GM23338 (cell line): ENCODE measurements at regions not wholly inside any gene's neighbourhood (a gene's known extent, or its start where the extent isn't known, plus 50 kb on each side); places are given as distances from the start of the nearest gene placed in this dataset.

Experiments used
- ATAC-seq: fragments of 200-7000 bp; cut with Tn5 transposase; 3 replicates; pipeline ENCODE4 v1.9.1; 2020
- DNase-seq: peaks from one replicate; pipeline ENCODE4 v3.0.0-alpha.2; 2015; ENCODE audit warnings: low spot score
- H2AFZ ChIP-seq: fragments of 200-600 bp; sonication (generic); 2 replicates; pipeline ENCODE4 v1.8.0; 2016; ENCODE audit warnings: antibody characterized with exemption, mild to moderate bottlenecking, moderate library complexity
- H3F3A ChIP-seq: fragments of 200-600 bp; sonication (generic); replicated peaks from 2 replicates; pipeline ENCODE4 v1.8.0; 2017; ENCODE audit warnings: antibody characterized with exemption, mixed run types, low read depth
- H3K27ac ChIP-seq: fragments of 200-600 bp; sonication (generic); 2 replicates; pipeline ENCODE4 v1.6.1; 2016; ENCODE audit warnings: low read depth
- H3K27me3 ChIP-seq: fragments of 200-600 bp; sonication (generic); 2 replicates; pipeline ENCODE4 v1.8.0; 2016; ENCODE audit warnings: mild to moderate bottlenecking, mixed run types, moderate library complexity; ENCODE audit not compliant: insufficient read depth
- H3K36me3 ChIP-seq: fragments of 200-600 bp; sonication (generic); 2 replicates; pipeline ENCODE4 v1.8.0; 2016; ENCODE audit warnings: mild to moderate bottlenecking; ENCODE audit not compliant: insufficient read depth
- H3K4me1 ChIP-seq: fragments of 200-600 bp; sonication (generic); 2 replicates; pipeline ENCODE4 v1.8.0; 2016; ENCODE audit warnings: mild to moderate bottlenecking, moderate library complexity; ENCODE audit not compliant: insufficient read depth
- H3K4me2 ChIP-seq: fragments of 200-600 bp; sonication (generic); 2 replicates; pipeline ENCODE4 v1.7.1; 2017; ENCODE audit warnings: mixed run types
- H3K4me3 ChIP-seq: fragments of 200-600 bp; sonication (generic); 2 replicates; pipeline ENCODE4 v1.6.1; 2016; ENCODE audit warnings: mixed run types
- H3K79me2 ChIP-seq: fragments of 200-600 bp; sonication (generic); replicated peaks from 2 replicates; pipeline ENCODE4 v1.8.0; 2017; ENCODE audit warnings: mild to moderate bottlenecking; ENCODE audit not compliant: insufficient read depth
- H3K9me2 ChIP-seq: fragments of 200-600 bp; sonication (generic); 2 replicates; pipeline ENCODE4 v1.8.0; 2017; ENCODE audit not compliant: insufficient read depth
- H4K20me1 ChIP-seq: fragments of 200-600 bp; sonication (generic); replicated peaks from 2 replicates; pipeline ENCODE4 v1.8.0; 2017; ENCODE audit warnings: mild to moderate bottlenecking; ENCODE audit not compliant: insufficient read depth
- H3K27ac Mint-ChIP-seq: 2 replicates; pipeline ENCODE4 v1.8.0; 2020; ENCODE audit warnings: inconsistent platforms, mild to moderate bottlenecking, moderate library complexity, mixed read lengths
- H3K27me3 Mint-ChIP-seq: 3 replicates; pipeline ENCODE4 v1.8.0; 2022; ENCODE audit warnings: low read depth, mild to moderate bottlenecking, moderate library complexity, mixed read lengths, inconsistent platforms; ENCODE audit not compliant: insufficient read depth, poor library complexity
- H3K36me3 Mint-ChIP-seq: 3 replicates; pipeline ENCODE4 v1.8.0; 2021; ENCODE audit warnings: low read depth, mild to moderate bottlenecking, inconsistent platforms, moderate library complexity, mixed read lengths
- H3K4me1 Mint-ChIP-seq: 3 replicates; pipeline ENCODE4 v1.8.0; 2020; ENCODE audit warnings: mild to moderate bottlenecking, inconsistent platforms, mixed read lengths
- H3K4me3 Mint-ChIP-seq: 3 replicates; pipeline ENCODE4 v1.8.0; 2021; ENCODE audit warnings: moderate library complexity, mild to moderate bottlenecking, inconsistent platforms, mixed read lengths
- H3K9me3 Mint-ChIP-seq: 3 replicates; pipeline ENCODE4 v1.8.0; 2020; ENCODE audit warnings: moderate library complexity, mild to moderate bottlenecking, inconsistent platforms, mixed read lengths
- CREB1 ChIP-seq: fragments of 250-450 bp; sonication (Bioruptor Pico); IDR thresholded peaks from 2 replicates; pipeline ENCODE4 v1.5.0; 2020; ENCODE audit warnings: low read depth, mild to moderate bottlenecking, moderate library complexity
- CTCF ChIP-seq, 2 experiments: fragments of 200-600 bp in 1 of 2; sonication (generic) in 1 of 2; conservative IDR thresholded peaks; 2 replicates each; pipeline versions ENCODE4 v1.5.1 to v1.6.1; 2016 to 2017; ENCODE audit warnings: antibody characterized with exemption in 2 of 2, low read depth in 2 of 2, mild to moderate bottlenecking in 2 of 2, moderate library complexity in 1 of 2
- EZH2 ChIP-seq: fragments of 200-600 bp; sonication (generic); IDR thresholded peaks from one replicate; pipeline ENCODE4 v1.8.0; 2017; ENCODE audit warnings: antibody characterized with exemption, mild to moderate bottlenecking, low read depth; ENCODE audit not compliant: unreplicated experiment
- EZH2phosphoT487 ChIP-seq: fragments of 200-600 bp; sonication (generic); IDR thresholded peaks from one replicate; pipeline ENCODE4 v1.8.1; 2018; ENCODE audit warnings: antibody characterized with exemption; ENCODE audit not compliant: unreplicated experiment
- JUNB ChIP-seq: IDR thresholded peaks from one replicate; pipeline ENCODE4 v1.6.1; 2016; ENCODE audit warnings: antibody characterized with exemption; ENCODE audit not compliant: unreplicated experiment
- NANOG ChIP-seq: IDR thresholded peaks from 2 replicates; pipeline ENCODE4 v1.6.1; 2016; ENCODE audit warnings: antibody characterized with exemption, borderline replicate concordance
- POLR2AphosphoS5 ChIP-seq: IDR thresholded peaks from 2 replicates; pipeline ENCODE4 v1.6.1; 2016; ENCODE audit warnings: antibody characterized with exemption, low read depth
- REST ChIP-seq: IDR thresholded peaks from one replicate; pipeline ENCODE4 v1.6.1; 2018; ENCODE audit warnings: antibody characterized with exemption; ENCODE audit not compliant: unreplicated experiment
- STAT1 ChIP-seq: IDR thresholded peaks from one replicate; pipeline ENCODE4 v1.6.1; 2016; ENCODE audit warnings: antibody characterized with exemption; ENCODE audit not compliant: unreplicated experiment
- ZNF114 ChIP-seq: fragments of 250-450 bp; sonication (Bioruptor Pico); IDR thresholded peaks from 2 replicates; pipeline ENCODE4 v1.5.0; 2020; ENCODE audit warnings: mild to moderate bottlenecking, moderate library complexity
- ZNF331 ChIP-seq: fragments of 250-450 bp; sonication (Bioruptor Pico); IDR thresholded peaks from 2 replicates; pipeline ENCODE4 v1.5.0; 2020; ENCODE audit warnings: low read depth, mild to moderate bottlenecking, moderate library complexity
- ZNF462 ChIP-seq: fragments of 250-450 bp; sonication (Bioruptor Pico); IDR thresholded peaks from 2 replicates; pipeline ENCODE4 v1.5.0; 2020; ENCODE audit warnings: mild to moderate bottlenecking, moderate library complexity
- TF ChIP-seq, protein P1 (sequence below): IDR thresholded peaks from 2 replicates; pipeline ENCODE4 v1.6.1; 2016; ENCODE audit warnings: antibody characterized with exemption

DNA sequence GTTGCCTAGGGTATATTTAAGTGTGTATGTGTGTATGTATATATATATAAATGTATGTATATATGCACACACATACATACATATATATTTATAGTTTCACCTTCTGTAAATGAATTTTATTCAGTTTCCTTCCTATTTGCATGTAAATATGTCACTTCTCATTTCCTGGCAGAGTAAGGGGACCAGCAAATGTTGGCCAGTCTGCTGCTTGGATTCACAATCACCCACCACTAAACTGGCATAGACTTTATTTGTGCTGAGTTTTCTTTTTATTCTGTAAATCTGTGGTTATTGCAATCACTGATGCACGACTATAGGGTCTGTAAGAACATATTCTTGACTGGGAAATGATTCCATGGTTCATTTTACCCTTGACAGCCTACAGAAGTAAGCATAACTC is 640.4 kb upstream of the FAM98A start:
- Histone ChIP-seq H3K36me3 (no peaks in the 10 kb centered on the region), H3K27me3 (no peaks in the 10 kb centered on the region), H2AFZ (no peak overlapping the region), H3K9me2 (peaks cover 7% of the 10 kb centered on the region), H4K20me1 (no peaks in the 10 kb centered on the region), H3K4me2 (no peak overlapping the region), H3K27ac (no peak overlapping the region), H3F3A (no peaks in the 10 kb centered on the region), H3K4me3 (no peak overlapping the region), H3K4me1 (no peaks in the 10 kb centered on the region), H3K79me2 (no peaks in the 10 kb centered on the region)
- DNase-seq (no peak), ATAC-seq (no peak)
- H3K27ac Mint-ChIP-seq = no peak overlapping the region
- H3K9me3 Mint-ChIP-seq = peaks cover 27% of the 10 kb centered on the region
- H3K27me3 Mint-ChIP-seq = no peaks in the 10 kb centered on the region
- H3K36me3 Mint-ChIP-seq = peaks cover 16% of the 10 kb centered on the region; the same call in 1 of the 3 replicates
- TF ChIP-seq STAT1 (no peak), ZNF462 (CRISPR knock-in tag) (no peak), JUNB (no peak), CTCF (conservative IDR thresholded peaks at IDR 0.05; ENCODE audit: low read depth in 2 of 2) (no peak), ZNF331 (no peak), REST (no peak), POLR2AphosphoS5 (no peak), NANOG (no peak), CREB1 (CRISPR knock-in tag) (no peak), EZH2phosphoT487 (no peak), EZH2 (no peak), ZNF114 (CRISPR knock-in tag) (no peak)
- TF ChIP-seq, protein P1, sequence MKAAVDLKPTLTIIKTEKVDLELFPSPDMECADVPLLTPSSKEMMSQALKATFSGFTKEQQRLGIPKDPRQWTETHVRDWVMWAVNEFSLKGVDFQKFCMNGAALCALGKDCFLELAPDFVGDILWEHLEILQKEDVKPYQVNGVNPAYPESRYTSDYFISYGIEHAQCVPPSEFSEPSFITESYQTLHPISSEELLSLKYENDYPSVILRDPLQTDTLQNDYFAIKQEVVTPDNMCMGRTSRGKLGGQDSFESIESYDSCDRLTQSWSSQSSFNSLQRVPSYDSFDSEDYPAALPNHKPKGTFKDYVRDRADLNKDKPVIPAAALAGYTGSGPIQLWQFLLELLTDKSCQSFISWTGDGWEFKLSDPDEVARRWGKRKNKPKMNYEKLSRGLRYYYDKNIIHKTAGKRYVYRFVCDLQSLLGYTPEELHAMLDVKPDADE = no peak
- H3K4me3 Mint-ChIP-seq = no peak overlapping the region
- H3K4me1 Mint-ChIP-seq = peaks cover 10% of the 10 kb centered on the region; the same call in 2 of the 3 replicates
